IMR-90 (cell line): ENCODE measurements at regions not wholly inside any gene's neighbourhood (a gene's known extent, or its start where the extent isn't known, plus 50 kb on each side); places are given as distances from the start of the nearest gene placed in this dataset.

Experiments used
- ATAC-seq: fragments of 200-7000 bp; cut with Tn5 transposase; 2 replicates; pipeline ENCODE4 v1.9.1; 2020; ENCODE audit warnings: low read depth, mild to moderate bottlenecking, moderate library complexity
- BruUV-seq: library from RNA; stranded (reverse); fragments of 400-500 nt; replicated peaks from 2 replicates; lab custom pipeline; 2021; lab: Mats Ljungman, UMichigan
- CTCF ChIA-PET: fragments of 300-600 bp; formaldehyde crosslinking; extraction: SDS; loops from one replicate; lab custom pipeline; 2021; ENCODE audit warnings: antibody characterized with exemption; lab: Yijun Ruan, JAX
- POLR2A ChIA-PET: fragments of 300-600 bp; sonication (Branson Sonifier 250); formaldehyde crosslinking; loops from one replicate; lab custom pipeline; 2022; ENCODE audit warnings: antibody characterized with exemption; ENCODE audit not compliant: unreplicated experiment; lab: Charles Lee
- DNase-seq: peaks from one replicate; pipeline ENCODE4 v3.0.0; 2013
- H2AFZ ChIP-seq: replicated peaks from 2 replicates; pipeline ENCODE3; 2013; ENCODE audit warnings: low read length, mild to moderate bottlenecking; ENCODE audit not compliant: poor library complexity
- H2AK5ac ChIP-seq: 2 replicates; pipeline ENCODE4 v1.6.1; 2013; ENCODE audit warnings: low read depth, low read length, inconsistent platforms
- H2AK9ac ChIP-seq: replicated peaks from 2 replicates; pipeline ENCODE3; 2013; ENCODE audit warnings: mild to moderate bottlenecking, low read depth, low read length, moderate library complexity; ENCODE audit not compliant: poor library complexity
- H2BK120ac ChIP-seq: 2 replicates; pipeline ENCODE4 v1.6.1; 2013; ENCODE audit warnings: low read depth, low read length, inconsistent platforms
- H2BK15ac ChIP-seq: 3 replicates; pipeline ENCODE4 v1.6.1; 2013; ENCODE audit warnings: low read depth, low read length, inconsistent platforms
- H2BK20ac ChIP-seq: 2 replicates; pipeline ENCODE4 v1.6.1; 2013; ENCODE audit warnings: low read depth, mild to moderate bottlenecking, inconsistent platforms, low read length, moderate library complexity
- H2BK5ac ChIP-seq: 2 replicates; pipeline ENCODE4 v1.6.1; 2013; ENCODE audit warnings: mild to moderate bottlenecking, low read depth, low read length, inconsistent platforms; ENCODE audit not compliant: poor library complexity, severe bottlenecking
- H3K14ac ChIP-seq: replicated peaks from 2 replicates; pipeline ENCODE4 v1.6.1; 2013; ENCODE audit warnings: low read depth, low read length, inconsistent platforms
- H3K18ac ChIP-seq: 2 replicates; pipeline ENCODE4 v1.6.1; 2013; ENCODE audit warnings: low read depth, low read length, control low read depth
- H3K23ac ChIP-seq: 2 replicates; pipeline ENCODE4 v1.6.1; 2013; ENCODE audit warnings: low read depth, low read length, inconsistent platforms
- H3K27ac ChIP-seq: 2 replicates; pipeline ENCODE4 v1.5.1; 2013; ENCODE audit warnings: mild to moderate bottlenecking, control low read depth, low read length; ENCODE audit not compliant: insufficient read depth
- H3K27me3 ChIP-seq: 2 replicates; pipeline ENCODE4 v1.6.1; 2013; ENCODE audit warnings: low read length; ENCODE audit not compliant: control insufficient read depth, insufficient read depth
- H3K36me3 ChIP-seq: 2 replicates; pipeline ENCODE4 v1.6.1; 2013; ENCODE audit warnings: low read length, mixed read lengths; ENCODE audit not compliant: control insufficient read depth, insufficient read depth
- H3K4ac ChIP-seq: 2 replicates; pipeline ENCODE4 v1.6.1; 2013; ENCODE audit warnings: low read depth, low read length, inconsistent platforms
- H3K4me1 ChIP-seq: 2 replicates; pipeline ENCODE4 v1.6.1; 2013; ENCODE audit warnings: low read length, mixed read lengths; ENCODE audit not compliant: control insufficient read depth, insufficient read depth
- H3K4me2 ChIP-seq: 2 replicates; pipeline ENCODE4 v1.6.1; 2013; ENCODE audit warnings: low read depth, mild to moderate bottlenecking, control low read depth, low read length, moderate library complexity
- H3K4me3 ChIP-seq: 2 replicates; pipeline ENCODE4 v1.5.1; 2013; ENCODE audit warnings: low read depth, mild to moderate bottlenecking, control low read depth, low read length, moderate library complexity; ENCODE audit not compliant: insufficient read depth
- H3K56ac ChIP-seq: 2 replicates; pipeline ENCODE4 v1.6.1; 2013; ENCODE audit warnings: low read length, inconsistent platforms; ENCODE audit not compliant: insufficient read depth; ENCODE audit errors: extremely low read depth
- H3K79me1 ChIP-seq, 2 experiments: 2 replicates each; pipeline ENCODE4 v1.6.1; 2013; ENCODE audit warnings: low read length in 2 of 2, inconsistent platforms in 1 of 2, low read depth in 1 of 2
- H3K9ac ChIP-seq: 2 replicates; pipeline ENCODE4 v1.6.1; 2013; ENCODE audit warnings: low read depth, low read length, control low read depth
- H3K9me1 ChIP-seq: 2 replicates; pipeline ENCODE4 v1.6.1; 2013; ENCODE audit warnings: low read length, inconsistent platforms; ENCODE audit not compliant: insufficient read depth
- H3K9me3 ChIP-seq: 2 replicates; pipeline ENCODE4 v1.6.1; 2013; ENCODE audit warnings: low read length; ENCODE audit not compliant: control insufficient read depth, insufficient read depth
- H4K20me1 ChIP-seq: 2 replicates; pipeline ENCODE4 v1.6.1; 2013; ENCODE audit warnings: low read length, inconsistent platforms; ENCODE audit not compliant: insufficient read depth
- H4K5ac ChIP-seq: 2 replicates; pipeline ENCODE4 v1.6.1; 2013; ENCODE audit warnings: mild to moderate bottlenecking, low read depth, low read length, control low read depth
- H4K8ac ChIP-seq, 2 experiments: 2 replicates each; pipeline ENCODE4 v1.6.1; 2013; ENCODE audit warnings: low read depth in 2 of 2, low read length in 2 of 2, control low read depth in 1 of 2, inconsistent platforms in 1 of 2
- H4K91ac ChIP-seq: 2 replicates; pipeline ENCODE4 v1.6.1; 2013; ENCODE audit warnings: low read depth, low read length, inconsistent platforms; ENCODE audit not compliant: insufficient read depth
- CEBPB ChIP-seq: IDR thresholded peaks from 2 replicates; pipeline ENCODE4 v1.6.1; 2012; ENCODE audit warnings: low read depth, low read length, improper control_type of control experiment
- CHD1 ChIP-seq: IDR thresholded peaks from 2 replicates; pipeline ENCODE4 v1.6.1; 2012; ENCODE audit warnings: low read depth, low read length, improper control_type of control experiment
- FOS ChIP-seq: fragments of 150-350 bp; IDR thresholded peaks from 2 replicates; pipeline ENCODE4 v1.6.1; 2016; ENCODE audit warnings: low read depth, low read length
- MXI1 ChIP-seq: IDR thresholded peaks from 2 replicates; pipeline ENCODE4 v1.6.1; 2012; ENCODE audit warnings: low read depth, mild to moderate bottlenecking, low read length, moderate library complexity, borderline replicate concordance
- POLR2A ChIP-seq: IDR thresholded peaks from 2 replicates; pipeline ENCODE4 v1.6.1; 2012; ENCODE audit warnings: mild to moderate bottlenecking, low read depth, low read length
- RAD21 ChIP-seq: IDR thresholded peaks from 2 replicates; pipeline ENCODE4 v1.6.1; 2012; ENCODE audit warnings: low read length, improper control_type of control experiment
- RFX5 ChIP-seq: IDR thresholded peaks from 2 replicates; pipeline ENCODE4 v1.8.0; 2012; ENCODE audit warnings: low read depth, mild to moderate bottlenecking, low read length, moderate library complexity
- WGBS, 2 experiments: methylation state at CpG; one replicate each; pipeline versions ENCODE4 v1.1.5 to v1.1.7; 2013; ENCODE audit warnings: missing lambda C conversion rate in 2 of 2; ENCODE audit not compliant: insufficient read length in 1 of 2; ENCODE audit errors: extremely low coverage in 2 of 2; 5-methylcytosine and 5-hydroxymethylcytosine counted together
- dilution Hi-C: fragments of 300-500 bp; cut with HindIII; formaldehyde crosslinking; loops from one replicate; pipeline ENCODE4 v1.14.3; 2018; ENCODE audit warnings: low sequenced_read_pairs; ENCODE audit not compliant: unreplicated experiment
- in situ Hi-C: fragments of 300-500 bp; cut with MboI; formaldehyde crosslinking; loops from 3 replicates; pipeline ENCODE4 v1.14.3; 2019; ENCODE audit warnings: low sequenced_read_pairs, inconsistent platforms, mixed read lengths
- intact Hi-C: fragments of 100-400 bp; cut with micrococcal nuclease; formaldehyde crosslinking; loops from 2 replicates; pipeline ENCODE4 v1.10.0; 2022
- TF ChIP-seq, protein P1 (sequence below): fragments of 150-350 bp; IDR thresholded peaks from 2 replicates; pipeline ENCODE4 v1.6.1; 2016; ENCODE audit warnings: low read depth, mild to moderate bottlenecking, low read length, moderate library complexity, borderline replicate concordance
- TF ChIP-seq, protein P2 (sequence below): conservative IDR thresholded peaks from 2 replicates; pipeline ENCODE4 v1.5.1; 2012; ENCODE audit warnings: mild to moderate bottlenecking, low read depth, low read length, improper control_type of control experiment

DNA sequence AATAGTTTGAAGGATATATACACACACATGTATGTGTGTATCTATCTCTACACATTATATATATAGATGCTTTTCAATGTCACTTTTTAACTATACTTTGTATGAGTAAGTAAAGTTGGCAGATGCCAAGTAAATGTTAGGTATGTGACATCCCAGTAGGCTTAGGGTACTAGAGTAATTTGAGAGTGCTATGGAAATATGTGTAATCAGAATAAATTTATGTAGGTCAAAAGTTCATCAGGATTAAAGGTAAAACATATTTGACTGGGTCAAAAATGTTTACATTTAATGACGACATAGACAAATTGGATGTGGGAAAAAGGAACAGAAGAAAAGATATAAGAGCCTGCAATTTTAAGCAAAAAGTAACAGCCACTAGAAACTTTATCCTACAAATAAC, 588.8 kb downstream of the ANKRD50 start:
- H3K23ac ChIP-seq = no peak overlapping the region
- no peak overlapping the region for H3K4me2 ChIP-seq
- H3K9me3 ChIP-seq = no peaks in the 10 kb centered on the region
- H2BK15ac ChIP-seq = no peak overlapping the region
- in situ Hi-C loops (no loop called here), intact Hi-C loops (no loop called here), dilution Hi-C loops (no loop called here)
- no peak overlapping the region for H2BK120ac ChIP-seq
- H4K91ac ChIP-seq = no peak overlapping the region
- H3K27me3 ChIP-seq = no peaks in the 10 kb centered on the region
- no peaks in the 10 kb centered on the region for H3K4me1 ChIP-seq
- H2BK20ac ChIP-seq = no peak overlapping the region
- H3K79me1 ChIP-seq = no peaks in the 10 kb centered on the region
- no peak overlapping the region for H2AK5ac ChIP-seq
- ChIA-PET CTCF (no interaction called here), POLR2A (no interaction called here)
- BruUV-seq = no TSS peak
- no peak for TF ChIP-seq CHD1
- no peak for TF ChIP-seq RFX5
- TF ChIP-seq FOS = no peak
- no peak for TF ChIP-seq CEBPB
- no peak for TF ChIP-seq RAD21
- TF ChIP-seq, protein P1, sequence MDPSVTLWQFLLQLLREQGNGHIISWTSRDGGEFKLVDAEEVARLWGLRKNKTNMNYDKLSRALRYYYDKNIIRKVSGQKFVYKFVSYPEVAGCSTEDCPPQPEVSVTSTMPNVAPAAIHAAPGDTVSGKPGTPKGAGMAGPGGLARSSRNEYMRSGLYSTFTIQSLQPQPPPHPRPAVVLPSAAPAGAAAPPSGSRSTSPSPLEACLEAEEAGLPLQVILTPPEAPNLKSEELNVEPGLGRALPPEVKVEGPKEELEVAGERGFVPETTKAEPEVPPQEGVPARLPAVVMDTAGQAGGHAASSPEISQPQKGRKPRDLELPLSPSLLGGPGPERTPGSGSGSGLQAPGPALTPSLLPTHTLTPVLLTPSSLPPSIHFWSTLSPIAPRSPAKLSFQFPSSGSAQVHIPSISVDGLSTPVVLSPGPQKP = no peak
- no peak for TF ChIP-seq POLR2A
- no peak for TF ChIP-seq MXI1
- TF ChIP-seq, protein P2, sequence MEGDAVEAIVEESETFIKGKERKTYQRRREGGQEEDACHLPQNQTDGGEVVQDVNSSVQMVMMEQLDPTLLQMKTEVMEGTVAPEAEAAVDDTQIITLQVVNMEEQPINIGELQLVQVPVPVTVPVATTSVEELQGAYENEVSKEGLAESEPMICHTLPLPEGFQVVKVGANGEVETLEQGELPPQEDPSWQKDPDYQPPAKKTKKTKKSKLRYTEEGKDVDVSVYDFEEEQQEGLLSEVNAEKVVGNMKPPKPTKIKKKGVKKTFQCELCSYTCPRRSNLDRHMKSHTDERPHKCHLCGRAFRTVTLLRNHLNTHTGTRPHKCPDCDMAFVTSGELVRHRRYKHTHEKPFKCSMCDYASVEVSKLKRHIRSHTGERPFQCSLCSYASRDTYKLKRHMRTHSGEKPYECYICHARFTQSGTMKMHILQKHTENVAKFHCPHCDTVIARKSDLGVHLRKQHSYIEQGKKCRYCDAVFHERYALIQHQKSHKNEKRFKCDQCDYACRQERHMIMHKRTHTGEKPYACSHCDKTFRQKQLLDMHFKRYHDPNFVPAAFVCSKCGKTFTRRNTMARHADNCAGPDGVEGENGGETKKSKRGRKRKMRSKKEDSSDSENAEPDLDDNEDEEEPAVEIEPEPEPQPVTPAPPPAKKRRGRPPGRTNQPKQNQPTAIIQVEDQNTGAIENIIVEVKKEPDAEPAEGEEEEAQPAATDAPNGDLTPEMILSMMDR = no peak
- H4K20me1 ChIP-seq = no peaks in the 10 kb centered on the region
- H3K9me1 ChIP-seq = no peaks in the 10 kb centered on the region
- H3K56ac ChIP-seq = no peak overlapping the region
- no peak overlapping the region for H2AK9ac ChIP-seq
- H3K18ac ChIP-seq = no peak overlapping the region
- no peak overlapping the region for H2AFZ ChIP-seq
- no peak overlapping the region for H3K4me3 ChIP-seq
- no peak overlapping the region for H2BK5ac ChIP-seq
- no peak overlapping the region for H3K14ac ChIP-seq
- no peak overlapping the region for H3K4ac ChIP-seq
- no peak for DNase-seq
- H3K9ac ChIP-seq = no peak overlapping the region
- no peak overlapping the region for H4K8ac ChIP-seq
- ATAC-seq = no peak
- no peak overlapping the region for H3K27ac ChIP-seq
- H3K36me3 ChIP-seq = no peaks in the 10 kb centered on the region
- no CpG with 5 or more reads among the region's 1 CpG for WGBS, 2 experiments
- no peak overlapping the region for H4K5ac ChIP-seq
